HCT116 (cell line): ENCODE measurements at regions not wholly inside any gene's neighbourhood (a gene's known extent, or its start where the extent isn't known, plus 50 kb on each side); places are given as distances from the start of the nearest gene placed in this dataset.

ENCODE experiments used
- YY1 ChIP-seq: IDR thresholded peaks from 2 replicates; pipeline ENCODE4 v1.6.1; 2011; ENCODE audit warnings: low read length, low read depth, moderate library complexity, mild to moderate bottlenecking; ENCODE audit not compliant: insufficient replicate concordance; ENCODE audit errors: extremely low read depth
- TF ChIP-seq, protein P1 (sequence below), 3 experiments: fragments of 200-600 bp in 1 of 3; sonication (generic) in 1 of 3; IDR thresholded peaks in 2 of 3; conservative IDR thresholded peaks in 1 of 3; 2 replicates each; pipeline ENCODE4 v1.5.1; 2012 to 2017; ENCODE audit warnings: low read depth in 2 of 3, low read length in 2 of 3, antibody characterized with exemption in 1 of 3, borderline replicate concordance in 1 of 3, control low read depth in 1 of 3, mild to moderate bottlenecking in 1 of 3, mixed read lengths in 1 of 3, mixed run types in 1 of 3, moderate library complexity in 1 of 3; ENCODE audit not compliant: insufficient read depth in 1 of 3

DNA sequence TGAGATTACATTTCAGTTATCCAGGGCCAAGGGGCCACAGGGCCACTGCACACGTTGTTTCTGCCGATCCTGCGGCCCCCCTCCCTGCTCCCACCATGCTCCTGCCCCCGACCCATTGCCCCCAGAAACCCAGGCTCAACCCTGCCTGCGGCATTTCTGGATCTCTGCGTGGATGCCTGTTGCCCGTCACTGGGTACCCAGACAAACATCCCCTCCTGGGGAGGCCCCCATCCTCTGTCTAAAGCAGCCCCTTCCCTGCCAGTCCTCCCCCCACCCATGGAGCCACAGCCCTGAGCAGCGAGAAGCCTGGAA lies 326.4 kb upstream of the SFSWAP start:
- TF ChIP-seq YY1 = no peak
- TF ChIP-seq, protein P1, sequence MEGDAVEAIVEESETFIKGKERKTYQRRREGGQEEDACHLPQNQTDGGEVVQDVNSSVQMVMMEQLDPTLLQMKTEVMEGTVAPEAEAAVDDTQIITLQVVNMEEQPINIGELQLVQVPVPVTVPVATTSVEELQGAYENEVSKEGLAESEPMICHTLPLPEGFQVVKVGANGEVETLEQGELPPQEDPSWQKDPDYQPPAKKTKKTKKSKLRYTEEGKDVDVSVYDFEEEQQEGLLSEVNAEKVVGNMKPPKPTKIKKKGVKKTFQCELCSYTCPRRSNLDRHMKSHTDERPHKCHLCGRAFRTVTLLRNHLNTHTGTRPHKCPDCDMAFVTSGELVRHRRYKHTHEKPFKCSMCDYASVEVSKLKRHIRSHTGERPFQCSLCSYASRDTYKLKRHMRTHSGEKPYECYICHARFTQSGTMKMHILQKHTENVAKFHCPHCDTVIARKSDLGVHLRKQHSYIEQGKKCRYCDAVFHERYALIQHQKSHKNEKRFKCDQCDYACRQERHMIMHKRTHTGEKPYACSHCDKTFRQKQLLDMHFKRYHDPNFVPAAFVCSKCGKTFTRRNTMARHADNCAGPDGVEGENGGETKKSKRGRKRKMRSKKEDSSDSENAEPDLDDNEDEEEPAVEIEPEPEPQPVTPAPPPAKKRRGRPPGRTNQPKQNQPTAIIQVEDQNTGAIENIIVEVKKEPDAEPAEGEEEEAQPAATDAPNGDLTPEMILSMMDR (IDR thresholded peaks at IDR 0.05 in 2 of 3, conservative IDR thresholded peaks at IDR 0.05 in 1 of 3; ENCODE audit: borderline replicate concordance in 1 of 3, insufficient read depth in 1 of 3, low read depth in 2 of 3, low read length in 2 of 3) = no peak
